ENCODE measurements at regions not wholly inside any gene's neighbourhood (a gene's known extent, or its start where the extent isn't known, plus 50 kb on each side); places are given as distances from the start of the nearest gene placed in this dataset.

DNA sequence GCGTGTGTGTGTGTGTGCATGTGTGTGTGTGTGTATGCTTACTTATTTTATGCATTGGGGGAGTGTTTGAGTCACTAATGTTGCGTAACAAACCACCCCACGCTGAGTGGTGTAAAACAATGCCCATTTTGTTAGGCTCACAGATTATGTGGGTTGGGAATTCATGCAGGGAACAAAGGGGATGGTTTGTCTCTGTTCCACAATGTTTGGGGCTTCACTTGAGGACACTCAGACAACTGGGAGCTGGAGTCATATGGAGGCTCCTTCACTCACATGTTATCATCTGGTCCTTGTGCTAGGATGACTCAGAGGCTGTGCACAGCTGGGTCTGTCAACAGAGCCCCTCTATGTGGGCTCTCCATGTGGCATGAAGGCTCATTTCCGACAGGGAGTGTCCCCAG is 51.3 kb upstream of the LARGE1 start:
- Histone ChIP-seq H3K4me2 (no peak overlapping the region), H3K36me3 (ENCODE audit: insufficient read depth) (no peaks in the 10 kb centered on the region), H3K4me3 (IDR thresholded peaks at IDR 0.05; ENCODE audit: insufficient read depth, low read depth, low read length) (no peak overlapping the region), H3K9ac (no peak overlapping the region), H4K20me1 (ENCODE audit: insufficient read depth) (no peaks in the 10 kb centered on the region), H2AFZ (ENCODE audit: low read depth) (no peak overlapping the region), H3K4me1 (ENCODE audit: low read depth, poor library complexity, severe bottlenecking) (no peaks in the 10 kb centered on the region), H3K79me2 (ENCODE audit: insufficient read depth, low read depth) (no peaks in the 10 kb centered on the region), H3K27ac (no peak overlapping the region), H3K27me3 (ENCODE audit: insufficient read depth, low read depth) (no peaks in the 10 kb centered on the region)
- TF ChIP-seq, protein P1, sequence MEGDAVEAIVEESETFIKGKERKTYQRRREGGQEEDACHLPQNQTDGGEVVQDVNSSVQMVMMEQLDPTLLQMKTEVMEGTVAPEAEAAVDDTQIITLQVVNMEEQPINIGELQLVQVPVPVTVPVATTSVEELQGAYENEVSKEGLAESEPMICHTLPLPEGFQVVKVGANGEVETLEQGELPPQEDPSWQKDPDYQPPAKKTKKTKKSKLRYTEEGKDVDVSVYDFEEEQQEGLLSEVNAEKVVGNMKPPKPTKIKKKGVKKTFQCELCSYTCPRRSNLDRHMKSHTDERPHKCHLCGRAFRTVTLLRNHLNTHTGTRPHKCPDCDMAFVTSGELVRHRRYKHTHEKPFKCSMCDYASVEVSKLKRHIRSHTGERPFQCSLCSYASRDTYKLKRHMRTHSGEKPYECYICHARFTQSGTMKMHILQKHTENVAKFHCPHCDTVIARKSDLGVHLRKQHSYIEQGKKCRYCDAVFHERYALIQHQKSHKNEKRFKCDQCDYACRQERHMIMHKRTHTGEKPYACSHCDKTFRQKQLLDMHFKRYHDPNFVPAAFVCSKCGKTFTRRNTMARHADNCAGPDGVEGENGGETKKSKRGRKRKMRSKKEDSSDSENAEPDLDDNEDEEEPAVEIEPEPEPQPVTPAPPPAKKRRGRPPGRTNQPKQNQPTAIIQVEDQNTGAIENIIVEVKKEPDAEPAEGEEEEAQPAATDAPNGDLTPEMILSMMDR (conservative IDR thresholded peaks at IDR 0.05; ENCODE audit: low read depth, low read length), result no peak

DNA sequence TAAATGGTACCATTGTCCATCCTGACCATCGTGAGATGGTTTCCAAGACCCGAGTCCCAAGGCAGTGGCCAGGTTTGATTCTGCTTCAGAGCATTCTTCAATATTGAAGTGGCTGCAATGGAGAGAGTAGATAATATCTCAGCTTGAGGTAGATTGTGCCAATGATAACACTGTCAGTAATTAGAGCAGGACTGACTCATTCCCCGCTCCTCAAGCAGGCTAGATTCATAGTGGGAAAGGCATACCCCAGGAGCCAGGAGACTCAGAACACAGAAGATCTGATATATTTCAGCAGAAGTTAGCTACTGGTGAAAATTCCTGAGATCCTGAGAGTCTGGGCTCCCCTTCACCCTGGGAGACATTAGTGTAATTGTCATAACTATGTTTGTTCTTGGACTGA is 55.6 kb upstream of the LARGE1 start:
- no peak overlapping the region for H3K27ac ChIP-seq
- TF ChIP-seq, protein P1 (conservative IDR thresholded peaks at IDR 0.05; ENCODE audit: low read depth, low read length), result no peak
- H3K9ac ChIP-seq, result no peak overlapping the region
- no peaks in the 10 kb centered on the region for H3K36me3 ChIP-seq (ENCODE audit: insufficient read depth)
- no peaks in the 10 kb centered on the region for H3K4me1 ChIP-seq (ENCODE audit: low read depth, poor library complexity, severe bottlenecking)
- H2AFZ ChIP-seq (ENCODE audit: low read depth), result no peak overlapping the region
- no peaks in the 10 kb centered on the region for H3K79me2 ChIP-seq (ENCODE audit: insufficient read depth, low read depth)
- H4K20me1 ChIP-seq (ENCODE audit: insufficient read depth), result no peaks in the 10 kb centered on the region
- no peaks in the 10 kb centered on the region for H3K27me3 ChIP-seq (ENCODE audit: insufficient read depth, low read depth)
- H3K4me2 ChIP-seq, result no peak overlapping the region
- no peak overlapping the region for H3K4me3 ChIP-seq (IDR thresholded peaks at IDR 0.05; ENCODE audit: insufficient read depth, low read depth, low read length)

DNA sequence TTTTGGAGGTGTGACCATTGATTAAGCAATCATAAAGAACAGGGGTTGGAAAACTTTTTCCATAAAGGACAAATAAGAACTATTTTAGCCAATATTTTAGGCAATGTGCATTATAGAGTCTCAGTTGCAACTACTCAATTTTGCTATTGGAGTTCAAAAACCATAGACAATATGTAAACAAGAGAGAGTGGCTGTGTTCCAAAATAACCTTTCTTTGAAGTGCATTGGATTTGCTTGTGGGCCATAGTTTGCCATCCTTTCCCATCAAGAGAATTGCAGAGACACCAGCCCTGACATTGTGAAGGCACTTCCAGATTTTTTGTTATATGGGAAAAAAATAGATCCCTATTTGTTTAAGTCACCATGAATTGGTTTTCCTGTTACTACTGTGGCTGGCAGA is 63.3 kb upstream of the LARGE1 start:
- Histone ChIP-seq H3K4me2 (no peak overlapping the region), H3K36me3 (ENCODE audit: insufficient read depth) (no peaks in the 10 kb centered on the region), H3K27ac (no peak overlapping the region), H3K4me1 (ENCODE audit: low read depth, poor library complexity, severe bottlenecking) (no peaks in the 10 kb centered on the region), H3K79me2 (ENCODE audit: insufficient read depth, low read depth) (no peaks in the 10 kb centered on the region), H3K4me3 (IDR thresholded peaks at IDR 0.05; ENCODE audit: insufficient read depth, low read depth, low read length) (no peak overlapping the region), H3K27me3 (ENCODE audit: insufficient read depth, low read depth) (no peaks in the 10 kb centered on the region), H3K9ac (no peak overlapping the region), H2AFZ (ENCODE audit: low read depth) (no peak overlapping the region), H4K20me1 (ENCODE audit: insufficient read depth) (no peaks in the 10 kb centered on the region)
- TF ChIP-seq, protein P1 (conservative IDR thresholded peaks at IDR 0.05; ENCODE audit: low read depth, low read length), result no peak

DNA sequence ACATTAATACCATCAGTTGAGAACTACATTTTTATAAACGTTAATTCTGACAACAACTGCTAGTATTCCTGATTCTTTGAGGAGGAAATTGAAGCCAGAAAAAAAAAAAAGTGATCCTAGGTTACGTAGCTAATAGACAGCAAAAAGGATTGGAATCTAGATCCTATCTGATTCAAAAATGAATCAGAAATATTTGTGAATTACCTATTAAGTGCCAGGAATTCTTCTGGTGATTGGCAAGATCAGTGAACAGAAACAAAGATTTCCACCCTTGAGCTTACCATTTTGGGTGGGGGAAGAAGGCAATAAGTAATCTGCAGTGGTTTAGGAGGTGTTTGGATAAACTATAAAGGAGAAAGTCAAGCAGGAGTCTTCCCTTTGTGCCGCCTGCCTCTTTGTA is 63.9 kb upstream of the LARGE1 start:
- no peak overlapping the region for H3K4me3 ChIP-seq (IDR thresholded peaks at IDR 0.05; ENCODE audit: insufficient read depth, low read depth, low read length)
- H2AFZ ChIP-seq (ENCODE audit: low read depth), result no peak overlapping the region
- H3K4me2 ChIP-seq, result no peak overlapping the region
- H4K20me1 ChIP-seq (ENCODE audit: insufficient read depth), result no peaks in the 10 kb centered on the region
- TF ChIP-seq, protein P1 (conservative IDR thresholded peaks at IDR 0.05; ENCODE audit: low read depth, low read length), result no peak
- no peaks in the 10 kb centered on the region for H3K27me3 ChIP-seq (ENCODE audit: insufficient read depth, low read depth)
- no peaks in the 10 kb centered on the region for H3K36me3 ChIP-seq (ENCODE audit: insufficient read depth)
- H3K4me1 ChIP-seq (ENCODE audit: low read depth, poor library complexity, severe bottlenecking), result no peaks in the 10 kb centered on the region
- H3K27ac ChIP-seq, result no peak overlapping the region
- no peak overlapping the region for H3K9ac ChIP-seq
- H3K79me2 ChIP-seq (ENCODE audit: insufficient read depth, low read depth), result no peaks in the 10 kb centered on the region

All from KMS-11 (cell line).